HL-60 (cell line): ENCODE measurements at regions not wholly inside any gene's neighbourhood (a gene's known extent, or its start where the extent isn't known, plus 50 kb on each side); places are given as distances from the start of the nearest gene placed in this dataset.

Experiments
- DNase-seq, 2 experiments: peaks; one replicate each; pipeline ENCODE4 v3.0.0-alpha.2; 2010 to 2020; ENCODE audit warnings: low read depth in 1 of 2, low spot score in 1 of 2
- H3K27ac ChIP-seq: fragments of 250-450 bp; sonication (Bioruptor Pico); replicated peaks from 2 replicates; pipeline ENCODE4 v1.5.1; 2020; ENCODE audit warnings: mild to moderate bottlenecking, moderate library complexity
- H3K27me3 ChIP-seq: fragments of 250-450 bp; sonication (Bioruptor Pico); 2 replicates; pipeline ENCODE4 v1.5.1; 2021; ENCODE audit warnings: mild to moderate bottlenecking, moderate library complexity; ENCODE audit not compliant: insufficient read depth, poor library complexity, severe bottlenecking
- H3K4me3 ChIP-seq: replicated peaks from 2 replicates; pipeline ENCODE4 v1.5.1; 2011; ENCODE audit warnings: mild to moderate bottlenecking, control low read depth, low read length; ENCODE audit not compliant: insufficient read depth
- CTCF ChIP-seq: IDR thresholded peaks from one replicate; pipeline ENCODE4 v1.5.1; 2011; ENCODE audit warnings: low read length, control low read depth, inconsistent platforms; ENCODE audit not compliant: insufficient read depth
- GABPA ChIP-seq: IDR thresholded peaks from 2 replicates; pipeline ENCODE4 v1.6.1; 2012; ENCODE audit warnings: low read depth
- POLR2AphosphoS5 ChIP-seq: IDR thresholded peaks from 2 replicates; pipeline ENCODE4 v1.6.1; 2012; ENCODE audit warnings: low read depth
- REST ChIP-seq: IDR thresholded peaks from 2 replicates; pipeline ENCODE4 v1.6.1; 2012; ENCODE audit warnings: low read depth; ENCODE audit not compliant: insufficient replicate concordance
- SPI1 ChIP-seq: IDR thresholded peaks from 2 replicates; pipeline ENCODE4 v1.6.1; 2012; ENCODE audit warnings: low read depth, mild to moderate bottlenecking, borderline replicate concordance

DNA sequence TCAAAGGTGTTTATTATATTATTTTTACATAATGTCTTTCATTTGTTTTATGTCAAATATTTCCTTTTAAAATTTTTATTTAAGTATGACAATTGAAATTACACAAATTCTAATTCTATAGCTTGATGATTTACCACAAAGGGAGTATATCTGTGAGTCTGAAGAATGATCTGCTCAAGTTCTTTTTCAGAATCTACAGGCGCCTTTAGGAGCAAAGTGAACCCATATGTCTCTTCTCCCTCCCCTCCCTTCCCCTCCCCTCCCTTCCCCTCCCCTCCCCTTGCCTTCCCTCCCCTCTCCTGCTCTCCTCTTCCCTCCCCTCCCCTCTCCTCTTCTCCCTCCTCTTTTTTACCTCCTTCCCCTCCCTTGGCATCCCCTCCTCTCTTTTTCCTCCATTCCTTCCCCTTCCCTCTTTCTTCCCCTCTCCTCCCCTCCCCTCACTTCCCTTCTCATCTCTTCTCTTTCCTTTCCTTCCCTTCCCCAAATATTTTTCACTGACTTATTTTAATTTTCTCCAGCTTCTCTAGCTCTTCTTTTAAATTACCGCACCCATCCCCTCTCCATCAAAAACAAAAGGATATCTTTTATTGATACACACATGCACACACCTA, 495.3 kb upstream of the PIK3R1 start:
- Histone ChIP-seq H3K27ac (no peak overlapping the region), H3K27me3 (no peaks in the 10 kb centered on the region), H3K4me3 (no peak overlapping the region)
- TF ChIP-seq GABPA (no peak), SPI1 (no peak), REST (no peak), CTCF (no peak), POLR2AphosphoS5 (no peak)
- DNase-seq, result no peak

GRCh38 chr5:67702008-67702407, 505.4 kb upstream of the CD180 start:
- TF ChIP-seq GABPA (no peak), SPI1 (no peak), REST (no peak), CTCF (no peak), POLR2AphosphoS5 (no peak)
- H3K27ac ChIP-seq, result no peak overlapping the region
- no peak overlapping the region for H3K4me3 ChIP-seq
- no peaks in the 10 kb centered on the region for H3K27me3 ChIP-seq
- no peak for DNase-seq

- TF ChIP-seq REST (no peak), SPI1 (no peak), POLR2AphosphoS5 (no peak), CTCF (no peak), GABPA (no peak)
- Histone ChIP-seq H3K4me3 (no peak overlapping the region), H3K27ac (no peak overlapping the region), H3K27me3 (no peaks in the 10 kb centered on the region)
- DNase-seq, result no peak
Observed at GRCh38 chr5:67699560-67699959, 503.0 kb upstream of the CD180 start.
